Activated CD4-positive, alpha-beta T cell treated with anti-CD3 and anti-CD28 coated beads, Interleukin-2, amount 50 U/mL, for 4 hours (primary cell): ENCODE measurements at regions not wholly inside any gene's neighbourhood (a gene's known extent, or its start where the extent isn't known, plus 50 kb on each side); places are given as distances from the start of the nearest gene placed in this dataset.
"Not testable (repeated sequence)": the region's sequence is repeated elsewhere in the genome, so short reads cannot be mapped to it uniquely, and the experiment has no call there.

Experiments used
- DNase-seq, 2 experiments: peaks; one replicate each; pipeline ENCODE4 v3.0.0-alpha.2; 2020

DNA sequence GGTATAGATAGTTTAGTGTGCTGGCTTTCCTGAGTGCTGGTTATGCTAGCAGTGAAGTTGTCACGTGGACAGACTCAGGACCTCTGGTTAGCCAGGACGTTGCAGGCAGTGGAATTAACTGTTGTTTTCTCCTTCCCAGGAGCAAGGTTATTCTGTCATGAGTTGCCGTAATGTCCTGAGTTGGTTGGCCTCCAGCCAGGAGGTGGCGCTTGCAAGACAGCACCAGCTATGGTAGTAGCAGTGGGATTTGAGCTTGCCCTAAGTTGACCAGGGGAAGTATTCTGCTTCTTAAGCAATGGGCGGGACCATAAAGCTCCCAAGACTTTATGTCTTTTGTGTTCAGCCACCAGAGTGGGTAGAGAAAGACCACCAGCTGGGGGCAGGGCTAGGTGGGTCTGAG is 240.7 kb upstream of the DNAJC19 start:
- no peak for DNase-seq

DNA sequence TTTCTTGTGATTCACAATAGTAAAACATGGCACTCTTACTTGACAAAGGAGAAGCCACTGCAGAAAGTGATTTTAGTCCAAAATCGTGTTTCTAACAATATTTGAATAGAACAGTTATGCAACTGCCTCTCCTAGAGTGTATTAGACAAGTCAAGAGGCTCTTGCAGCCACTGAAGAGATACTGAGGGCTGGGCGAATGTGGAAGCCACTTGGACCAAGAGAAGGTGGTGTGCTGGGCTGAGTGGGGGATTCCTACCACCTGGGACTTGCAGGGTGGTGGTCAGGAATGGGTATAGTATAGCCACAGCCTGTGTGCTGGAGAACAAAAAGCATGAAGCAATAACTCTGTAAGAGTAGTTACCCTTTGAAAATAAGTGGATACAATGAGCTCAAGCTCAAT is 223.8 kb upstream of the DNAJC19 start:
- DNase-seq = no peak

DNA sequence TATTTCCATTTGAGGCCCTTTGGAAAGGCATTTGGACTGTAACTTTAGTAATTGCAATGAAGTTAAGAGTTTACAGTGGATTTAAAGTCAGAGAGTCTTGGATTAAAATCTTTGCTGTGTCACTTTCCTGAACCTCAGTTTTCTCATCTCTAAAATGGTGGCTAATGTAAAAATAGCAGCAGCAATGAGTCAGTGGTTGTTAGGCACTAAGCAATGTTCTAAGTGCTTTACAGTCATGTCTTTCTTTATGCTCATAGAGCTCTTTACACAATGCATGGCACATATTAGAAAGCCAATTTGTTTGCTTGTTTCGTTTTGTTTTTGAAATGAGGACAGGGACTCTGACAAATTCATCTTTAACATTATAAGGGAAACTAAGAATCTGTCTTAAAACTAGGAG is 222.7 kb upstream of the DNAJC19 start:
- no peak for DNase-seq

DNA sequence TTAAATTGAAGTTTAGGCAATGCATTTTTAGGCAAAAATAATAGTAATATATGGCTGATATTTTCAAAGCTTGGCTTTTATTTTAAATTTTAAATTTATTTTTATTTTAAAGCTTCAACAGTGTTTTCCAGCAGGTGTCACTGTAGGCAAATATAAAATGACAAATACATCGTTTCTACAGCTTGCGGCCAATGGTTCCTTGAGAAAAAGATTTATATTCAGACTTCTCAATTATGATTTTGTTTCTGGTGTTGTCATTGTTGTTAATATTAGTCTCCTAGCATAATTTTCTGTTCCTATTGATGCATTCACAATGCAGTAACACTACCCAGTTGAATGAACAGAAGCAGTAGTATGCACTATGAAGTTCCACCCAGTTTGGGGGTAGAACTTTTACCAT is 220.7 kb upstream of the DNAJC19 start:
- DNase-seq = no peak

DNA sequence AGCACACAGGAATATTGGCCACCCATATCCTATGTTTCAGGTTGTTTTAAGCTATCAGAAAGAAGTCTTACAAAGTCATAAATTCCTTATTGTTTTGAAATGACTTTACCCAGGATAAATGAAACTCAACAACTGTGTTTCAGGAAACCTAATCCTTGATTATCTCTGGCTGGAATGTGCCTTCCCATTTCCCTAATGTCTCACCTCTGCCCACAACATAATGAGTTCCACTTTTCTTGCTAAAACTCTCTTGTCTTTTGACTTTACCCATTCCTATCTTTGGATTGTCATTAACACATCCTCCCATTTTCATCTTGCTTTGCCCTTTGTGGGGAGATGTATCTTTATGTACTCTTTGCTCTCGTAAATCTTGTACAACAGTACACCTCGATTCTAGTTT is 200.0 kb upstream of the DNAJC19 start:
- no peak for DNase-seq

DNA sequence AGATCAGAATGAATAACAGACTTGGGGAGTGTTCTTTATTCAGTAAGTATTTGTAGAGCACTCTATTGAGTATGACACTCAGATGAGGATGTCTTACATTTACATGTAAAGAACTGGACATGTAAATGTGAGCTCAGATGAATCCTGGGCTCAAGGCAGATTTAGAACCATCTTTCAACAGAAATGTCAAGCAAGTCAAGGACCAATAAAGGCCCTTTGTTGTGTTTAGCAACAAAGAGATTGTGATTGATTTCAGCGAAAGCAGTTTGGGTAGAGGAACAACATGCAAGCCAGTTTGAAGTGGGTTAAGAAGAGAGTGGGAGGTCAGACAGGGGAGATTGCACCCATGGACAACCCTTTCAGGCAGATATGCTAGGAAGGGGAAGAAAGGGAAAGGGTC is 194.2 kb upstream of the DNAJC19 start:
- DNase-seq = no peak

DNA sequence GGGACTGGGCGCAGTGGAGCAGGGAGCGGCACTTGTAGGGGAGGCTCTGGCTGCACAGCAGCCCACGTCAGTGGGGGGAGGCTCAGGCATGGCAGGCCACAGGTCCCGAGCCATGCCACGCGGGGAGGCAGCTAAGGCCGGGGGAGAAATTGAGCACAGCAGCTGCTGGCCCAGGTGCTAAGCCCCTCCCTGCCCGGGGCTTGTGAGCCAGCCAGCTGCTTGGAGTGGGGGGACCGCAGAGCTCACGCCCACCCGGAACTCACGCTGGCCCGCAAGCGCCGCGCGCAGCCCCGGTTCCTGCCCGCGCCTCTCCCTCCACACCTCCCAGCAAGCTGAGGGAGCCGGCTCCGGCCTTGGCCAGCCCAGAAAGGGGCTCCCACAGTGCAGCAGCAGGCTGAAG is 193.5 kb upstream of the DNAJC19 start:
- not testable (repeated sequence) for DNase-seq

DNA sequence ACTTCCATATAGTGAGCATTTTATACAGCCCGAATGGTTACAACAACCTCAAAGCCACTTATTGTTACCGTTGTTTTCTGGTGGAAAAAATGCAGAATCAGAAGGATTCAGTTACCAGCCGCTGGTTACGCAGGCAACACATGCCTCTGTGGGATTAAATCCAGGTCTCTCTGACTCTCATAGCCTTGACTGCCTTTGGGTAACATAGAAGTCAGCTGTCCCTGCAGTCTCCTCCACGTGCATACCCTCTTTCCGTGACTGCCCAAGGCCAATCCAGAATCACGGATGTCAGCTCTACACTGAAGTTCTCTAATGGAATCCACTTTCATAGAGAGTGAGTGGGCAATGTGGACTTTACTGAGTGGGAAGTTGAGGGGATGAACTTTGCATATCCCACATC is 189.5 kb upstream of the DNAJC19 start:
- no peak for DNase-seq

DNA sequence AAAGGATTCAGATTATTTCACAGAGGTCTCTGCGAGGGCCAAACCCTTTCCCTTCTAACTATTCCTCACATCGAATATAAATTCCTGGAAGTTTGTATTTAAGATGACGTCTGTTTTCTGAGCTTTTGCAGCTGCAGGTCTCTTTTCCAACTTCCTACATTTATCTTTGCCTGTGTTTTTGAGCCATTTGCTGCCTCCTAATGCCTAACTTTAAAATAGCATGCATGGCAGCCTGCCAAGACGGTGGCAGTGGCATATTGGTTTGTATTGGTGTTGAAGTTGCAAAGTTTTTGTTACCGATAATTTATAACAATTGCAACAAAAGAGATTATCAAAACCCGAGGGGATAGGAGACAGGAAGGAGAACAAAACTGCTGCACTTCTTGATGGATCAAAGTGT is 187.1 kb upstream of the DNAJC19 start:
- DNase-seq = peak in 1 of 2 experiments; percentile 3

DNA sequence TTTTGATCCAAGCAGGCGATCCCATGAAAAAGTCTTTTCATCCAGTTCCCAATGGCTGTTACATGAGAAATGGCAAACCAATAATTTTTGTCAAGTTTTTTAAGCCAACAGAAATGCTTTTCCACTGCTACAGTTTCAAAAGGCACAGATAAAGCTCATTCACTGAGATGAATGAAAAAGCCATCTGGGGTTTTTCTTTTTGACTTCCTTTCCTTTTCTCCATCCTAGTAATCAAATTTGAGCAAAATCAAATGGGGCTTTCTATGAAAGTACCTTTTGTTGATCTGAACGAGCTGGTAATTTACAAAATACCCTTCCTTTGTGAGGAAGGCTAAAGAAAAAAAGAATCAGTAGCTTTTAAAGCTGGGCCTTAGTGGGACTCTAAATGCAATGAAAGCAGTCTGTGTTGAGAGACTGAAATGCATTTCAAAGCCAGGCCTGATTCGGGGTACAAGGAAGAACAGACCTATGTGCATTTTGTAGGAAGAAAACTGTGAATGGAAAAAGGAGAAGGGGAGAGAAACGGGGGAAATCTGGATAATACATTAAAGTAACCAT is 185.2 kb upstream of the DNAJC19 start:
- no peak for DNase-seq

DNA sequence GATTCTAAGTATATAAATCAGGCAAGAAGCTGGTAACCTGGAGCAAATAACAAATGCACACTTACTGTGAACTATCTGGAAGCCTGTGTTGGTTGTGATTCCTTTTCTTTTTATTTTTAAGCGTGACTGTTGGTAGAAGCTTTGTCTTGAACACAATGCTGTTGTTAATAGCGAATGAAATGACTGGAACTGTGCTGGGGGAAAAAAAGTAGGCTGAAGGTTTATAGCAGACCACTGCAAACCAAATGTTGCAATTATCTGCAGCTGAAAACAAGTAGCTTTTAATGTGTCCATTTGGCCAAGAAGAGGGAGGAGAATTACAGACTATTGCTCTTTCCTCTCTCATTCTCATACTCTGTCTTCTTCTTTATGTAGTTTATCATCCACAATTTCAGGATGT is 184.5 kb upstream of the DNAJC19 start:
- no peak for DNase-seq

DNA sequence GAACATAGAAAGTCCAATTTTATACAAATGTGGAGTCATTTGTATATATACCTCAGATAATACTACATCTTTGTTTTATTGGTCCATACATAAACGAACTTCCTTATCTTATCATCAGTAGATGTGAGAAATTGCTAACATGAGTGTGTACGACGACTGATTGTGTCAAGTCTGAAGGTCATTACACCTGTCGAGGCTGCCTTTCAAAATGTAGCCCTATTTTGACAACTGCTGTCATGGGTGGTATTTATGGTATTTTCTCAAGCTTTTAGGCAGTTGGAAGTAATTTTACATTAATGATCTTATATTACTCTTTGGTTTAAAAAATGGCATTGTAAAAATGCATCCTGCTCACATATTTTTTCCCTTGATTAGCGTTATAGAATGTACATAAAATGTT is 183.7 kb upstream of the DNAJC19 start:
- no peak for DNase-seq

DNA sequence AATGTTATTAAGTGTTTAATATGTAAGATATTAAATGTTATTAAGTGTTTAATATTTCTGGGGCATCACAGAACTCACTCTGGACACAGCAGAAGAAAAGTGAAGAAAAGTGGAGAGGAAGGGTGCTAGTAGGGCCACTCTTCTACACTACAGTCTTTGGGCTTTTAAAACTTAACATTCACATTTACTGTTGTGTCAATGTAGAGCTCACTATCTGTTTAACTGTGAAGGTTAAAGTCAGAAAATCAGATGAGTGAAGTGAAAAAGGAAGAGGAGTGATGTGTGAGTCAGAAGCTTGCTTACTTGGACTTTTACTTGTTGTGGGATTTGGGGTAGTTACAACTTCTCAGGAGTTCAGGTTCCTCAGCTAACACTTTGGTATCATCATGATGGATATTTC is 145.3 kb upstream of the DNAJC19 start:
- no peak for DNase-seq

DNA sequence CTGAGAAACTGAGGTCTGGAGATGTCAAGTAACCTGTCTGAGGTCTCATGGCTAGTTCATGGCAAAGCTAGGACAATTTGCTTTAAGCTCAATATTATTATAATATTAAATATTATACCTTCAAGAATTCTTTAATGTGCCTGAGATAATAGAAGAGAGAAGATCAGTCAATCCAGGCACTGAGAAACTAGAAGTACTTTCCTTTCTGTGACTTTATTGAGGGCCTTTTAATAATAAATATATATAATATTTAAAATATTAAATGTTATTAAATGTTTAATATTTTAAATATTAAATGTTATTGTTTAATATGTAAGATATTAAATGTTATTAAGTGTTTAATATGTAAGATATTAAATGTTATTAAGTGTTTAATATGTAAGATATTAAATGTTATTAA is 144.3 kb upstream of the DNAJC19 start:
- no peak for DNase-seq

DNA sequence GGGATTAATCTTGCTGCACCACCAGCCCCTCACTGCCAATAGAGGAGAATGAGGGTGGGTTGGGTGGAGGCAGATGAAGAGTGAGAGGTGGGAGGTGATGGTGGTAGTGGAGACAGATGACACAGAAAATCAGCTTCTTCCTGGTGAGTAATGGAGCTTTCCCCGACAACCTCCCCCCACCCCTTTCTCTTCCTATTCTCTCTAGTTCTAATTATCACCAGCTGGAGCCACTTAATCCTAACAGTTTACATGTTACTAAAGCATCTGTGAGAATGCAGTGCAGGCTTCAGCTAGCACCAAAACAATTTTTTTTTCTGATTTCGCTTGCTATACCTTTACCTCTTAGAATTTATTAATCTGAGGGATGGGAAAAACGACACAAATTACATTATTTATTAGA is 116.1 kb upstream of the DNAJC19 start:
- no peak for DNase-seq

DNA sequence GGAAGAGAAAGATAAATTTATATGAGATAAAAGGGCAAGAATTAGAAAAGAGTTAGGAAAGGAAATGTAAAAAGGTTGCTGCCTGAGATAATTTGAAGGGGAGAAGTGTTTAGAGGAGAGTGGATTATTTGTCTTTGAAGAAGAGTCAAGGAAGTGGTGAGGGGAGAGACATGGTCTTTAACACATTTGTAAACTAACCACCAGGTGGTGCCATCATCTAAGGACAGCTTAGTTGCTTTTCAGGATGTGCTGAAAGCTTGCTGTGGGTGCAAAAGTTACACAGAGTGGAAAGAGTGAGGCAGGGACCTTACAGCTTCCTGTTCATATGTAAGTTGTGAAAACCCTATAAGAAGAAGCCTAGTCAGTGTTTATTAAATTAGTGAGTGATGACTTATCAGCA is 114.1 kb upstream of the DNAJC19 start:
- no peak for DNase-seq

DNA sequence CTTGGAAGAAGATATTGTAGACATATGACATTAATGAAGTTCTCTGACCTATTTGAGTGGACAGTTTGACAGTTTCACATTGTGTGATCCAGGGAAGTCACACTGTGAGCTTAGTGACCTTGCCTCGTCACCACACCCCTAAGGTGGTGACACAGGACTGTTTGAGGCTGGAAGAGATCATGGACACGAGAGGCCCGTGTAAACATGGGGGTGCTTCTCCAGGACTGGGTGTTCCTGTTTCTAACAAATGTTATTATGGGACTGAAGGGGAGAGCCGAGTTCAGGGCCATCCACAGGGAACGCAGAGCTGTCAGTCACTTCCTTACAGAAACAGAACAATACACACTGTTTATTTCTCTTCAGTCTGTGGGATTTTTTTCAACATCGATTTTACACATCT is 96.5 kb upstream of the DNAJC19 start:
- no peak for DNase-seq

DNA sequence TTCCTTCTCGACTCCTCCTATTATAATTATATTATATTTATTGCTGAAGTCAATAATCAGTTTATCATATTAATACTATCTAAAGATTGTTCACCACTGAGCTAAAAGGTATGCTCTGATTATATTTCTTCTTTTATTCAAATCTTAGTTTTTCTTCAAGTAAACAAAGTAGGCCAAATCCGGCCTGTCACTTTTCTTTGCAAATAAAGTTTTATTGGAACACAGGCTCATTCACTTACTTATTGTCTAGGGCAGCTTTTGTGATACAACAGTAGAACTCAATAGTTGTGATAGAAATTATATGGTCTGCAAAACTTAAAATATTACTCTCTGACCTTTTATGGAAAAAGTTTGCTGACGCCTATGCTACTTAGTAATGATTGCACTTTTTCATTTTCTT is 92.4 kb upstream of the DNAJC19 start:
- DNase-seq = no peak

DNA sequence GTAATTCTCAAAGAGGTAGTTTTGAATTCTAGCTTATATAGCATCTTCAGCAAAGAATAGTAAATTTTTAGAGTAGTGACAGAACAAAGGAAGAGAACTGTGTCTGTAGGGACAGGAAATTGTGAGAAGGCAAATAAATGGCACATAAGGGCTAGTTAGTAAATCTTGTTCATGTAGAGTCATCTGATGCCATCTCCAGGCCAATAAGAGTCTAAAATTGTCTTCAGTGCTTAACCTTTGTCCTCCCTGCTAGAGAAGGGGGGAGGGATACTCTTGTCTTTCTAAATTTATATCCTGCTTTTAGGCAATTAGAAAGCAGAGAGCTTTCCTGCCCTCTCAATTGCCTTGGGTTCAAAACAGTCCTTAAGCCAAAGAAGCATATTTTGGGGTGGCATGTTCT is 87.0 kb upstream of the DNAJC19 start:
- DNase-seq = no peak

DNA sequence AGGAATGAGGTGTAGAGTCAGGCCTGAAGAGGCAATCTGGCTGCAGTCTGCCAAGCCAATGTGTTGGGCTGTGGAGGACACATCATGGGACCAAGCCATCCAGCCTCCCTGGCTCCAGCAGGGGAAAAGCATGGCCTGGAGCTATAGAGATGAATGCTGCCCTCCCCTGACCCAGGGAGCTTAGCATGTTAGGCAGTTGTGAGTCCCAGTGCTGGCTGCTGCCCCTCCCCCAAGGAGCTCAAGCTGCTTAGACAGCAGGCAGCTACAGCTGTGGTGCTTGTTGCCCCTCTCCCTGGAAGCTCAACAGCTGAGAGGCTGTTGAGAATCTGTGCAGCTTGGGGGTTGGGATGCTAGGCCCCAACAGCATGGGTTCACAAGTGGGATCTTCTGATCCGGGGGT is 85.6 kb upstream of the DNAJC19 start:
- DNase-seq = no peak

DNA sequence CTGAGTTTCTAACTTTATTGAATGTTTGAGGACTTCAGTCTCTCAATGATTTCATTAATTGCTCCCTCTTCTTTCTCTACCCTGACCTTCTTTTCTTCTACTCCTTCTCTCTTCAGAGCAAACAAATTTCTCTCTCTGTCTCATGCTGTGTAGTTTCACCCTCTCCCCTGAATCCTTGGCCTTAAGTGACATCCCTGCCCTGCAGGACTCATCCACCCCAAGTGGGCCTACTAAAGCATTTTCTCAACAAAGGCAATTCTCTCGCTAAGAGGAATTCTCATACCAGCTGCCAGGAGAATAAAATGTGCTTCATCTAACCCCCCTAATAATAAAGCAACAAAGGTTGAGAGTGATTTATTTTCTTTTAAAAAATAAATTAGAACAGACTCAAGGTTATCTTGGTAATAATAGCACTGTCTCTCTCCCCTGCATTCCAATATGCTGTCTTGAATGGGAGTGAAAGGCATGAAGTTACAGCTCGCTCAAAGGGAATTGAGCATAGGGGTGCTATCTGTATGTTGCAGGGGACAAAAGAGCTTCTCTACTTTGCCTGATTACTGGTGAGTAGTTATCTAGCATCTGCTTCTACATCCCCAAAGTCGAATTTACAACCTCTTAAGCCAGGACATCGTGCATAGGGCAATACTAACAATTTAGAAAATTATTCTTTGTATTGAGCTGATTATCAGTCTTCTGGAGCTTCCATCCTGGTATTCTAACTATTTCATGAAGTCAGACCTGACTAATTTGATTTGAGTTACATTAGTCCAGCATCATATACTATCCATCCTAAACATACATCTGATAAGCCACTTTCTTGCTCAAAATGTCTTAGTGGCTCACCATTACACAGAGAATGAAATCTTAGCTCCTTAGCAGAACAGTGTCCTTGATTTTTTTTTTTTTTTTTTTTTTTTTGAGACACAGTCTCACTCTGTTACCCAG is 76.9 kb upstream of the DNAJC19 start:
- DNase-seq = no peak

DNA sequence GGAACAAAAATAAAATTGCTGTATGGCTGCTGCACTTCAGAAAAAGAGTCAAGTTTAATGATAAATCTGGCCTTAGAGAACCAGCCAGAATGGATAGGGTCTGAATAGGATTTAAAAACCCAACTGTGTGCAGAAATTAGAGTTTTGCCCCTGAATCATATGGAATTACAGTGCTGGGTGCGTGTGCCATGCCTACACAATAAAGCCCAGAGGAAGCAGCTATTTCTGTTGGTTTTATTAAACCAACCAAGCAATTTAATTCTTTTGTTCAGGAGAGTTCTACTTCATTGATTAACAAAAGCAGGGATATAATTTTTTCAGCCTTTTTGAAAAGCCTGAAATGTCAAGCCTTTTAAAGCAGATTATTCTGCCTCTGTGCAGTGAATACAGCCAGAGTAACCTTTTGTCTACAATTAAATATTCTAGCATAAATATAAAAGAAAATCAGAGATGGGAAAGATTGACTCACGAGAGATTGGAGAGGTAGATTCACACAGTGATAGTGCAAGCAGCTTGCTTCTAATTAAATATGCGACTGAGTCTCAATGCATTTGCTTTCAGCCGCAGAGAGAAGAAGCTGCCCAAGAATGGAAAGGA is 66.7 kb upstream of the DNAJC19 start:
- DNase-seq = no peak

DNA sequence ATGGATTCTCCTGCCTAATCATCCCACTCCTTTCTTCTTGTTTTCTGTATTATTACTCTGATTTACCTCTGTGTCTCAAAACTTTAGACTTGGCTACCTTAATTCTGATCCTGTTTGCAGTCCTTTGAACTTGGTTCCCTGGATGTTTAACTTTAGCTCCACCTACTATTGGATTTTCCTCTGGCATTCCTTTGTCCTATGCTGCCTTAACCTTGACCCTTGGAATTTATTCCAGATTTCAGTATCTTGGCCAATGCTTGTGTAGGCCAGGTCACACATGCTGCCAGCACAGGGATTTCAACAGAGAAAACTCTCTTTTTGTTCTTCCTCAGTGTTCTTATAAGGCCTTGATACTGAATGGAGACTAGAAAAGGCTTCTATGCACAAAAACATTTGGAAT is 65.0 kb upstream of the DNAJC19 start:
- no peak for DNase-seq

DNA sequence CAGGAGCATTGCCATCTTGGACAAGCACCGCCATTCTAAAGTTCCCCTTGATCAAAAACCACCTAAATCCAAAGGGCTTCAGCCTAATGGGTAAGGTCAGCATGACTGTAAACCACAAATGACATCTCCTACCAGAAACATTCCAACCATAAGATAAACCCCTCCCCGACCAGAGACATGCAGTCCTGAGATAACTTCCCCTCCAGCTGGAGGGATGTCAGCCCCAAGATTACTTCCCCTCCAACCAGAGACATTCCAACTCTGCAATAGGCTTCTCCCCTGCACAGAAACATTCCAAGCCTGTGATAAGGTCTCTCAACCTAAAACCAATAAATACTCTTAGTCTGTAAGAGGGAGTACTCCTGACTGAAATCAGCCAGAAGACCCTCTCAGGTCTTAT is 62.7 kb upstream of the DNAJC19 start:
- no peak for DNase-seq
